Left colon (tissue), 2 donors: ENCODE measurements at regions not wholly inside any gene's neighbourhood (a gene's known extent, or its start where the extent isn't known, plus 50 kb on each side); places are given as distances from the start of the nearest gene placed in this dataset.

ENCODE experiments used
- ATAC-seq: fragments of 200-7000 bp; cut with Tn5 transposase; one replicate; pipeline ENCODE4 v1.9.1; 2020; ENCODE audit warnings: mild to moderate bottlenecking, moderate library complexity
- DNase-seq, 2 donors: peaks; one replicate each; pipeline ENCODE4 v3.0.0-alpha.2; 2020
- intact Hi-C, 2 donors: fragments of 100-400 bp; cut with DNase I in 1 of 2; cut with micrococcal nuclease in 1 of 2; formaldehyde crosslinking; loops; one replicate each; pipeline versions ENCODE4 v1.11.2 to v1.14.0; 2022; cut with DNase I, micrococcal nuclease
- donor health status: DM: no; HTN: no; CAD: no.
- donor health status: DM: yes; HTN: yes; CAD: no.

DNA sequence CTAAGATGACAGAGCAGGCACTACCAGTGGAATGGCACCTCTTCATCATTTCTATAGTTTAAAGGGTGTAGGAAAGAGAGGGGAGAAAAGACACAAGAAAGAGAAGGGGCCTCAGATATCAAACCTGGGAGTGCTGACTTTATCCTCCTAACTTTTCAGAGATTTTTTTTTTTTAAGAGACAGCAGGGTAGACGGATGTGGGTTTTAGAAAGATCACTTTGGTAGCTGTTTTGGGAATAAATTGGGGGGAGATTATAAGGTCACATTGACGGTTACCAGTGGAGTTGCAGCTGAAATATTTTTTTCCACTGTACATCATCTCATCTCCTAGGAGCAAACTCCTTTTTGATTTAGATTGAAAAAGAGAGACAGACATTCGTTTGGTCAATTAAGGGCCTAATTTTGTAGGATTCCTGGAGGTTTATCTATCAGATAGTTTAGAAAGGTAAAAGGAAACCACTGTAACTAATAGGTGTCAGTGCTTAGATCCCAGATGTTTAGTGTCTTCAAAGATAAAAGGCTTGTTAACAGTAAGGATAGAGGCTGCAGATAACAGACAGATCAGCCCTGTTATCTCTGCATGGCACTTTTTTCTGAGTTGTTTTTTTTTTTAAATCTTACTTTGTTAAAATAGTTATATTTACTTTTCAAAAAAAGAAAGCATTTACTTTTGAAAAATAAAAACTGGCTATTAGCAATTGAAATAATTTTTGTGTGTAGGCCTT lies 1057.0 kb downstream of the IGSF11 start:
- DNase-seq: no peak
- intact Hi-C loops: no loop called here
- no peak for ATAC-seq

DNA sequence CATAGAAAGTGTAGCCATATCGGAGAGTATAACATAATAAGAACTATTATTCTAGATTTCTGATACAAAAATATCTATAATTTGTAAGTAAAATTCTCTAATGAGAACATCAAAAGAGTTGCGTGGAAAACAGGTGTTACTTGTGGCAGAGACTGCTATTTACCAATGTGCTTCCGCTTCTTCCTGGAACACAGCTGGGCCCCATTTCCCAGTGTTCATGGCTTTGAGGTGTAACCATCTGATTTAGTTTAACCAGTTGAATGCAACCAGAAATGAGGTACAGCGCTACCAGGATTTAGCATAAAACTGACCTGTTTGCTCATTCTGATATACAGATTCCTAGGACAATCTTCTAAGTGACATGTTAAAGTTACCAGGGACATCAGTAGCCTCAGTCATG lies 1055.2 kb downstream of the IGSF11 start:
- DNase-seq (no peak), ATAC-seq (no peak)
- intact Hi-C loops: no loop called here

- DNase-seq: no peak
- no peak for ATAC-seq
- intact Hi-C loops: no loop called here
Measured at GRCh38 chr3:117987256-117987655, 1047.4 kb downstream of the IGSF11 start.

DNA sequence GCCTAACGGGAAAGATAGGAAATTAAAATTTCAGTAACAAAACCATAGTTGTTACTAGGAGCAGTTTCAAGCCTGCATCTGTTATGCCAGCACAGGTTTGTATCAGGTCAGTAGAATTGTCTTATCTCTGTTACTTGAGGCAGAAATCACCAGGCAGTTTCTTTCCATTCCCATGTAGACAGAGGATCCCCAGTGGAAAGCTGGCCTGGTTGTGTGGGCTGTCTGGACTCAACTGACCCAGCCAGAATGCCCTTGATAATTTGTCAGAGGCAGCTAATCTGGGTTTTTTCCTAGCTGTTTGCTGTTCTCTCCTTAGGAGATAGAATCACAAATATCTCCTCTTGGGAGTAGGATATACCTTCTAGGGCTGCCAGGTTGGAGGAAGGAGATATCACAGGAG lies 1044.7 kb downstream of the IGSF11 start:
- ATAC-seq (no peak), DNase-seq (no peak)
- intact Hi-C loops: loop anchor here in 1 of 2 donors (10.0 kb wide), 1 partner anchor 975 kb away; no protein-coding TSS in a partner anchor

GRCh38 chr3:117990627-117991026 lies 1044.0 kb downstream of the IGSF11 start:
- intact Hi-C loops: loop anchor here in 1 of 2 donors (10.0 kb wide), 1 partner anchor 976 kb away; no protein-coding TSS in a partner anchor
- ATAC-seq (no peak), DNase-seq (no peak)

DNA sequence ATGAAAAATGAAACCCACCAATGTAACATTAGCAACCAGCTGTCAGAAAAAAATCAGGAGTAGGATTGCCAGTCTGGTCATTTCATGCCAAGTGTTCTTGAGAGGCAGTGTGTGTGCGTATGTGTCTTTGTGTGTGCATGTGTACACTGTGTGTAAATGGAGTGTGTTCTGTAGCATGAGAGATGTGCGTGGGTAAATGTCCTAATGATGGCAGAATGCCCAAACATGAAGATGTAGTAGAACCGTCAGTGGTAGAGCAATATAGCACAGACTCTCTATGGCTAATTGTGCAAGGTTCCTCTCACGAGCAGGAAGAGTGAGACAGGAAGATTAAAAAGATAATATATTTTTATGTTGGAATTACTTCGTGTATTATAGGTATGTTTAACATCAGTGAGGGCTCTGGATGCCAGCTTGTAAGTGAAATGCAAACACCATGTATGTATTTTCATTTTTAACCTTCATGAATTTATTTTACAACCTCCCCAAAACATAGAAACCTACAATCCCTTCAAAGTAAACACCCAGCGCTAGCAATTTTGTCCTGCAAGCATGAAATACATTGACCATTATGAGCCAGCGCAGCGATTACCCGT lies 1038.7 kb downstream of the IGSF11 start:
- intact Hi-C loops: loop anchor here in 1 of 2 donors (10.0 kb wide), 1 partner anchor 981 kb away; no protein-coding TSS in a partner anchor
- DNase-seq: no peak
- ATAC-seq: no peak

DNA sequence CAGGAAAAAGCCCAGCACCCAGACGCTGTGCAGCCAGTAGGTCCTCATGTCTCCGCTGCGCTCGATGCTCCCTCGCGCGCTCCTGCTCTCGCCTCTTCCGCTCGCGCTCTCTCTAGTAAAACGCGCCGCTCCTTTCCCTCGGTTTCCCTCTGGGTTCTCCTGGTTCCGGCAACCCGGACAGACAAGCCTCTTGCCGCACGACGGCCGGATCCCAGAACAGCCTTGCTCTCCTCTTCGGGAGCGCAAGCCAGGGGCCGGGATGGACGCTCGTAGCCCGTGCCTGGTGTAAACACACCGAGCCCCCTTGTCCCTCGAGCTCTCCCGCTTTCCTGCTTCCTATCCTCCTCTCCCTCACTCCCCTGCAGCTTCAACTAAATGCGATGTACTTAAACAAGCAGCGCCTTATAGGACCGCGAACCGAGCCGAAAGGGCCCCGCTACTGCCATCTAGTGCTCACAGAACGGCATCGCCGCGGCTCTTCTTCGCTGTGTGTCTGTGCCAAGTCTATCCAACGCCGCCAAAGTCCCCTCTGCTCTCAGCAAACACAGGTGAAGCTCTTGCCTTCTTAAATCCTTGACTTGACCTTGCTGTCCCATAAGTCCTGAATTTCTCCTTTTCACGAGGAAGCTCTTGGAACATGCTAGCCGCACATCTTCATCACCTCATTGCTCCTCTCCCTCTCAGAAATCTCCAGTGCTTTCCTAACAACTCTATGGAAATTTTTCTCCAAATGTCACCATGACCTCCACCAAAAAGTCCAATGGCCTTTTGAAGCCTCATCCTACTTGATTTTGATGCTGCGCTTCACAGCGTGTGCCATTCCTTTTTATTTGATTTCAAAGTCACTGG lies 1037.2 kb downstream of the IGSF11 start:
- peak; percentile 98 for ATAC-seq
- intact Hi-C loops: loop anchor here in 1 of 2 donors (10.0 kb wide), 1 partner anchor 983 kb away; no protein-coding TSS in a partner anchor

DNA sequence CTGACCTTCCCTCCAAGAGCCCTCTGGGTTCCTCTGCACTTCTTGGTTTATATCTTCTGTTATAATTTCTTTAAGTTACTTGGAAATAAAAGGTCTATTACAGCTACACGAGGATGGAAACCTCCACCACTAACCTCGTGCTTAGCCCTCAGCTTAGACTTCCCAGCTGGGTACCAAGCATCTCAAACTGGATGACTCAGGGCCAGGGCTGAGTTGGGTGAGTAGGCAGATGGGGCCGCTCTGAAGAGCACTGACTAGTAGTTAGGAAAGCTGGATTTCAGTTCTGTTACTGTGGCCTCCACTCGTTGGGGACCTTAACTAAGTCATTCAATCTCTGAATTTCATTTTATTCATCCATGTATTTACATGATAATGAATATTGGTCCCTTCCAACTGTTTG lies 1036.6 kb downstream of the IGSF11 start:
- intact Hi-C loops: loop anchor here in 1 of 2 donors (10.0 kb wide), 1 partner anchor 983 kb away; no protein-coding TSS in a partner anchor
- DNase-seq (no peak), ATAC-seq (no peak)

More for the DNA sequence above, 1037.2 kb downstream of the IGSF11 start:
- peak; percentile 46 to 76 for DNase-seq

- intact Hi-C loops: no loop called here
- ATAC-seq (no peak), DNase-seq (no peak)
Measured at GRCh38 chr3:118000219-118000618, 1034.4 kb downstream of the IGSF11 start.

DNA sequence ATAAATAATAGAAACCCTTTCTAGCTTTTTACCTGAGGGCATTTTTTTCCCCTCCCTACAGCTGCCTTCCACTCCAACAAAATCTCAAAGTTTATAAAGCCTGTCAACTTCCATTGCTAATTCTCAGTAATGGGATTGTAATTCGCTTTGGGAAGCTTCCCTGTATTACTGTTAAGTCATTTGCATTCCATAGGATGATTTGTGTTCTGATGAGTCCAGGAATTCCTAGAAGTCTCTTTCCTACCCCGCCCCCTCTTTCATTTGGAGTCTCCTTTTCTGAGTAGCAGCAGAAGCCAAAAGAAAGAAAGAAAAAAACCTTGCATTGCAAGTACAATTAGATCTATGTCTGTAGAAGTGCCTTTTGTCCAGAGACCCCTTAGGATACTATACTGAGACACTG lies 1033.3 kb downstream of the IGSF11 start:
- no peak for ATAC-seq

DNA sequence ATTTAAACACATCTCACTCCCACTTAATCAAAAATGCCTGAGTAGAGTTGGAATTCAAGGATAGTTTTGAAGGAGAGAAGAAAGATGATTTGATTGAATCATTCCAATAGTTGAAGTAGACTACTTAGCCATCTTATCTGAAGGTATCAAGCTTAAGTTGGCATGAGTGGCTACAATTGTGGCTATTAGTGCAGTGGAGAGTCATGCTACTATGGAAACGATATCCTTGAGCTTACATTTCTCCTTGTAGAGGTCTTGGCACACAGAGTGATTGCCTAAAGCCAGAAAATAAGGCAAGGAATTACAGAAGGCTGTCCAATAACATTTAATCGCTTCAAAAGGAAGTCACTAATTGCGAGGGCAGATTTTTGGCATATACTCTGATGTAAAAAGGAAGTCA lies 1022.7 kb downstream of the IGSF11 start:
- no peak for ATAC-seq
- DNase-seq: no peak
- intact Hi-C loops: no loop called here

More for the DNA sequence above, 1033.3 kb downstream of the IGSF11 start:
- intact Hi-C loops: no loop called here
- DNase-seq: no peak

GRCh38 chr3:118029049-118029448 lies 1005.6 kb downstream of the IGSF11 start:
- no peak for DNase-seq
- intact Hi-C loops: no loop called here
- ATAC-seq: no peak

- ATAC-seq (no peak), DNase-seq (no peak)
- intact Hi-C loops: no loop called here
Measured at GRCh38 chr3:118036215-118036614, 998.4 kb downstream of the IGSF11 start.

- intact Hi-C loops: no loop called here
- DNase-seq (no peak), ATAC-seq (no peak)
Measured at GRCh38 chr3:118055381-118055780, 979.3 kb downstream of the IGSF11 start.

- ATAC-seq: no peak
- no peak for DNase-seq
- intact Hi-C loops: no loop called here
Measured at GRCh38 chr3:118057086-118057485, 977.6 kb downstream of the IGSF11 start.

GRCh38 chr3:118059096-118059495 lies 975.5 kb downstream of the IGSF11 start:
- intact Hi-C loops: no loop called here
- ATAC-seq (no peak), DNase-seq (no peak)

DNA sequence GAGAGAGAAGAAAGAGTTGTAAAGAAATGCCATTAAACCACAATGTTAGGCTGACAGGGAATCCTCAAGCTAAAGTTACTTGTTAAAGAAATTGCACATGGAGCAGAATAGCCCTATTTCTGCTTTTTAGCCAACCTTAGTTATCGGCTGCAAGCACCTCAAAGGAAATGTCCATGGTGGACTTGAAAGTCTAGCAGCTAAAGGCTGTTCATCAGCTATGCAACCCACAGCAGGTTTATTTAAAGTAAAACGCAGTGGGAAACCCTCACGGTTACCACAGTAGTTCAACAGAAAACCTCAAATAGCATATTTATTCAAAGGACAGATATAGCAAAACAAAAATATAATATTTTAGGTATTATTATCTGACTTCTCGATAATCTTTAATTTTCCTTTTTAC lies 967.2 kb downstream of the IGSF11 start:
- intact Hi-C loops: no loop called here
- ATAC-seq (no peak), DNase-seq (no peak)

DNA sequence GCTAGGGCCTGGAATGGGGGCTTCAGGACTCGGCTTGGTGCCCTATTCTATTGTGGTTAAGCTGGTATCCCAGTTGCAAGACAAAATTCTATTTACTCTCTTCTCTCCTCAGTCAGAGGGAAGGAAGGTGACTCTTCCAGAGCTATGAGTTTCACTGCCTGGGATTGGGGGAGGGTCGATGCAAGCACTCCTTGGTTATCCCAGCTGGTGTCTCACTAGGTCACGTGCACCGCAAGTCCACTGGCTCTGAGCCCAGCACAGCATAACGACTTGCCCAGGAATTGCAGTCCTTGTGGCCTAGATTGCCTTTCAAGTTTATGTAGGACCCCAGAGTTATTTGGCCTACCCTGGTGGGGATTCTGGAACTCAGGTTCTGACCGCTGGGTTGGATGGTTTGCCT lies 958.8 kb downstream of the IGSF11 start:
- intact Hi-C loops: no loop called here
- DNase-seq: no peak
- ATAC-seq: no peak

DNA sequence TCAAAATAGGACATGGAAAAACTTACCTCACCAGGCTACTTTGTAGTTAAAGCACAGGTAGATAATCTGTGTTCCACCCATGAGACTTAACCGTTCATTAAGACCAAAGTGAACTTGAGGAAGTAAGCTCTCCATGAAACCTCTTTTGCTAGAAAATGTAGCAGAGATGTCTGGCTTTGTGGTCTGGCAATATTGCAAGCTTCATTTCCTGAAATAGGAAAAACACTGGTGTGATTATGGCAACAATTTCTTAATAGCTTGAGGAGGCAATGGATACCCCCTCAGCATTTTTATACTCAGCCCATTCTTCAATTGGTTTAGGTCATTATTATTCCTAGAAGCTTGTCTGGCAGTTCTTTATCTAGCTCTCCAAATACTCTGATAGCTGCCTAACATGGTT lies 957.3 kb downstream of the IGSF11 start:
- DNase-seq: no peak
- no peak for ATAC-seq
- intact Hi-C loops: no loop called here

- ATAC-seq (no peak), DNase-seq (no peak)
- intact Hi-C loops: no loop called here
Measured at GRCh38 chr3:118080889-118081288, 953.8 kb downstream of the IGSF11 start.
